ENCODE measurements at regions not wholly inside any gene's neighbourhood (a gene's known extent, or its start where the extent isn't known, plus 50 kb on each side); places are given as distances from the start of the nearest gene placed in this dataset.

- Histone ChIP-seq H3K79me2 (replicated peaks; ENCODE audit: insufficient read depth, low read length) (no peaks in the 10 kb centered on the region), H3F3A (ENCODE audit: insufficient read depth, low read length, poor library complexity, severe bottlenecking) (no peaks in the 10 kb centered on the region), H3K27ac (ENCODE audit: low read length) (no peak overlapping the region)
These were observed 53.1 kb upstream of the GALNT5 start for GRCh38 chr2:157204401-157204800.

DNA sequence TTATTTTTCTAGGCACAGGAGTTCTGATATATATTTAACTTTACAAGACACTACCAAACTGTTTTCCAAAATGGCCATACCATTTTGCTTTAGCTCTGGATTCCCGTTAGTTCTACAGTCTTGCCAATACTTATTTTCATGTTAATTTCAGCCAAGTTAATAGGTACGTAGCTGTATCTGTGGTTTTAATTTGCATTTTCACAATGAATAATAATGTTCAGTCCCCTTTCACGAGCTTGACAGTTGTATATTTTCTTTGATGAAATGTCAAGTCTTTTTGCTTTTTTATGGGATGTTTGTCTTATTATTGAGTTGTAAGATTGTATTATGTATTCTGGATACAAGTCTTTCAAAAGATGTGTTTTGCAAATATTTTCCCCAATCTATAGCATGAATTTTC lies 50.6 kb upstream of the GALNT5 start:
- Histone ChIP-seq H3K4me3 (ENCODE audit: low read length) (no peak overlapping the region), H3K4me2 (ENCODE audit: low read length) (no peak overlapping the region), H3K9me2 (ENCODE audit: insufficient read depth, low read length) (no peaks in the 10 kb centered on the region), H3K9ac (ENCODE audit: low read length) (no peak overlapping the region), H2AFZ (ENCODE audit: low read depth, low read length) (no peak overlapping the region), H3K27me3 (ENCODE audit: insufficient read depth, low read depth, low read length) (no peaks in the 10 kb centered on the region), H3K79me2 (replicated peaks; ENCODE audit: insufficient read depth, low read length) (no peaks in the 10 kb centered on the region), H3F3A (ENCODE audit: insufficient read depth, low read length, poor library complexity, severe bottlenecking) (no peaks in the 10 kb centered on the region), H3K9me3 (ENCODE audit: low read length) (no peaks in the 10 kb centered on the region), H4K20me1 (ENCODE audit: insufficient read depth) (no peaks in the 10 kb centered on the region), H3K27ac (ENCODE audit: low read length) (no peak overlapping the region), H3K36me3 (ENCODE audit: insufficient read depth, low read length) (no peaks in the 10 kb centered on the region)
- TF ChIP-seq MXI1 (conservative IDR thresholded peaks at IDR 0.05; ENCODE audit: poor library complexity, severe bottlenecking) (no peak), RAD21 (conservative IDR thresholded peaks at IDR 0.05) (no peak), TAF1 (IDR thresholded peaks at IDR 0.05; ENCODE audit: low read depth) (no peak), EP300 (conservative IDR thresholded peaks at IDR 0.05; ENCODE audit: poor library complexity, severe bottlenecking) (no peak), EZH2 (IDR thresholded peaks at IDR 0.05; ENCODE audit: borderline replicate concordance, insufficient read depth, low read length, poor library complexity, severe bottlenecking) (no peak), POLR2AphosphoS5 (IDR thresholded peaks at IDR 0.05) (no peak), SMC3 (conservative IDR thresholded peaks at IDR 0.05; ENCODE audit: poor library complexity) (no peak)
- TF ChIP-seq, protein P1, sequence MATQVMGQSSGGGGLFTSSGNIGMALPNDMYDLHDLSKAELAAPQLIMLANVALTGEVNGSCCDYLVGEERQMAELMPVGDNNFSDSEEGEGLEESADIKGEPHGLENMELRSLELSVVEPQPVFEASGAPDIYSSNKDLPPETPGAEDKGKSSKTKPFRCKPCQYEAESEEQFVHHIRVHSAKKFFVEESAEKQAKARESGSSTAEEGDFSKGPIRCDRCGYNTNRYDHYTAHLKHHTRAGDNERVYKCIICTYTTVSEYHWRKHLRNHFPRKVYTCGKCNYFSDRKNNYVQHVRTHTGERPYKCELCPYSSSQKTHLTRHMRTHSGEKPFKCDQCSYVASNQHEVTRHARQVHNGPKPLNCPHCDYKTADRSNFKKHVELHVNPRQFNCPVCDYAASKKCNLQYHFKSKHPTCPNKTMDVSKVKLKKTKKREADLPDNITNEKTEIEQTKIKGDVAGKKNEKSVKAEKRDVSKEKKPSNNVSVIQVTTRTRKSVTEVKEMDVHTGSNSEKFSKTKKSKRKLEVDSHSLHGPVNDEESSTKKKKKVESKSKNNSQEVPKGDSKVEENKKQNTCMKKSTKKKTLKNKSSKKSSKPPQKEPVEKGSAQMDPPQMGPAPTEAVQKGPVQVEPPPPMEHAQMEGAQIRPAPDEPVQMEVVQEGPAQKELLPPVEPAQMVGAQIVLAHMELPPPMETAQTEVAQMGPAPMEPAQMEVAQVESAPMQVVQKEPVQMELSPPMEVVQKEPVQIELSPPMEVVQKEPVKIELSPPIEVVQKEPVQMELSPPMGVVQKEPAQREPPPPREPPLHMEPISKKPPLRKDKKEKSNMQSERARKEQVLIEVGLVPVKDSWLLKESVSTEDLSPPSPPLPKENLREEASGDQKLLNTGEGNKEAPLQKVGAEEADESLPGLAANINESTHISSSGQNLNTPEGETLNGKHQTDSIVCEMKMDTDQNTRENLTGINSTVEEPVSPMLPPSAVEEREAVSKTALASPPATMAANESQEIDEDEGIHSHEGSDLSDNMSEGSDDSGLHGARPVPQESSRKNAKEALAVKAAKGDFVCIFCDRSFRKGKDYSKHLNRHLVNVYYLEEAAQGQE (IDR thresholded peaks at IDR 0.05; ENCODE audit: borderline replicate concordance) = no peak
- TF ChIP-seq, protein P2, sequence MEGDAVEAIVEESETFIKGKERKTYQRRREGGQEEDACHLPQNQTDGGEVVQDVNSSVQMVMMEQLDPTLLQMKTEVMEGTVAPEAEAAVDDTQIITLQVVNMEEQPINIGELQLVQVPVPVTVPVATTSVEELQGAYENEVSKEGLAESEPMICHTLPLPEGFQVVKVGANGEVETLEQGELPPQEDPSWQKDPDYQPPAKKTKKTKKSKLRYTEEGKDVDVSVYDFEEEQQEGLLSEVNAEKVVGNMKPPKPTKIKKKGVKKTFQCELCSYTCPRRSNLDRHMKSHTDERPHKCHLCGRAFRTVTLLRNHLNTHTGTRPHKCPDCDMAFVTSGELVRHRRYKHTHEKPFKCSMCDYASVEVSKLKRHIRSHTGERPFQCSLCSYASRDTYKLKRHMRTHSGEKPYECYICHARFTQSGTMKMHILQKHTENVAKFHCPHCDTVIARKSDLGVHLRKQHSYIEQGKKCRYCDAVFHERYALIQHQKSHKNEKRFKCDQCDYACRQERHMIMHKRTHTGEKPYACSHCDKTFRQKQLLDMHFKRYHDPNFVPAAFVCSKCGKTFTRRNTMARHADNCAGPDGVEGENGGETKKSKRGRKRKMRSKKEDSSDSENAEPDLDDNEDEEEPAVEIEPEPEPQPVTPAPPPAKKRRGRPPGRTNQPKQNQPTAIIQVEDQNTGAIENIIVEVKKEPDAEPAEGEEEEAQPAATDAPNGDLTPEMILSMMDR (IDR thresholded peaks at IDR 0.05; ENCODE audit: poor library complexity, severe bottlenecking) = no peak

More at GRCh38 chr2:157204401-157204800, 53.1 kb upstream of the GALNT5 start:
- Histone ChIP-seq H3K27me3 (ENCODE audit: insufficient read depth, low read depth, low read length) (no peaks in the 10 kb centered on the region), H3K4me3 (ENCODE audit: low read length) (no peak overlapping the region), H3K4me2 (ENCODE audit: low read length) (no peak overlapping the region), H3K36me3 (ENCODE audit: insufficient read depth, low read length) (no peaks in the 10 kb centered on the region), H3K9me2 (ENCODE audit: insufficient read depth, low read length) (no peaks in the 10 kb centered on the region), H3K9me3 (ENCODE audit: low read length) (no peaks in the 10 kb centered on the region), H2AFZ (ENCODE audit: low read depth, low read length) (no peak overlapping the region), H4K20me1 (ENCODE audit: insufficient read depth) (no peaks in the 10 kb centered on the region), H3K9ac (ENCODE audit: low read length) (no peak overlapping the region)
- TF ChIP-seq RAD21 (conservative IDR thresholded peaks at IDR 0.05) (no peak), EP300 (conservative IDR thresholded peaks at IDR 0.05; ENCODE audit: poor library complexity, severe bottlenecking) (no peak), EZH2 (IDR thresholded peaks at IDR 0.05; ENCODE audit: borderline replicate concordance, insufficient read depth, low read length, poor library complexity, severe bottlenecking) (no peak), SMC3 (conservative IDR thresholded peaks at IDR 0.05; ENCODE audit: poor library complexity) (no peak), POLR2AphosphoS5 (IDR thresholded peaks at IDR 0.05) (no peak), TAF1 (IDR thresholded peaks at IDR 0.05; ENCODE audit: low read depth) (no peak), MXI1 (conservative IDR thresholded peaks at IDR 0.05; ENCODE audit: poor library complexity, severe bottlenecking) (no peak)
- TF ChIP-seq, protein P2 (IDR thresholded peaks at IDR 0.05; ENCODE audit: poor library complexity, severe bottlenecking) = no peak
- TF ChIP-seq, protein P1 (IDR thresholded peaks at IDR 0.05; ENCODE audit: borderline replicate concordance) = no peak
